ENCODE measurements at regions not wholly inside any gene's neighbourhood (a gene's known extent, or its start where the extent isn't known, plus 50 kb on each side); places are given as distances from the start of the nearest gene placed in this dataset.
A peak's percentile ranks its signal among the peaks of the same experiment; 100 is the strongest.
"Not testable (repeated sequence)": the region's sequence is repeated elsewhere in the genome, so short reads cannot be mapped to it uniquely, and the experiment has no call there.

DNA sequence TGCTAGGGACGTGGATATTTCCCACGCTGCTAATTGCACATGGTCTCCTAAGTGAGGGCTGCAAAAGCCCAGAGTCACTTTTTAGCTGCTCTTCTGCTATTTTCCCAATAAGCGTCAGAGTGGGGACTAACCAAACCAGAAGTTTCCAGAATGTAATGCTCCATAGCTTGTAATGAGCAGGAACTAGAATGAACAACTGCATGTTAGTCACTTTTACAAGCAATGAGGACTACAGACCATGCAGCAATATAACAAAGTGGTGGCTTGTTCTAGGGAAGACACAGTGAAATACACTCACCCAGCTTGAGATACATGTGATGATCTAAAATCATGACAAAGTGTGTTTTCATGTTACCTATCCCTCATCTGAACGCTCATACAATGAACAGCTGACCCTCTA is 314.1 kb upstream of the SGK1 start:
- DNase-seq, result no peak

DNA sequence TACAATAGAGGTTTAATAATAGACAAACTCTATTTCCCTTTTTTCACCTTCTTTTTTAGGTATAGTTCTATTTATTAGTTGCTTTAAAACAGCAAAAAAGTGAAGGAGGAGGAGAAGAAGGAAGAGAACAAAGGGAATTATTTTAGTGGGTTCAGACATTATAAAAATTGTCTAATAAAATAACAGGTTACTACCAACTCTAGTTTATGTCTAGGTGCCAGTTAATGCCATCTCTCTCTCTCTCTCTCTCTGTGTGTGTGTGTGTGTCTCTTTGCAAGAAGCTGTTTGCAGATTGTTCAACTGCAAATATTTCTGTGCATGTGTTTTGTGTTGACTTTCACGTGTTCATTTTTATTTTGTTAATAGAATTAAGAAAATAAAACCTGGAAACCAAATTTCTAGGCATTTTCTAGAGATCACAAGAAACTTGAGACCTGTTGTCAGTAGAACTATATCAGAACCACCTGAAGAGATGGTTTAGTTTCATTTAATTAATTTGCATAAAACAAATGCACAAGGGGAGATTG is 313.5 kb upstream of the SGK1 start:
- DNase-seq, result no peak

DNA sequence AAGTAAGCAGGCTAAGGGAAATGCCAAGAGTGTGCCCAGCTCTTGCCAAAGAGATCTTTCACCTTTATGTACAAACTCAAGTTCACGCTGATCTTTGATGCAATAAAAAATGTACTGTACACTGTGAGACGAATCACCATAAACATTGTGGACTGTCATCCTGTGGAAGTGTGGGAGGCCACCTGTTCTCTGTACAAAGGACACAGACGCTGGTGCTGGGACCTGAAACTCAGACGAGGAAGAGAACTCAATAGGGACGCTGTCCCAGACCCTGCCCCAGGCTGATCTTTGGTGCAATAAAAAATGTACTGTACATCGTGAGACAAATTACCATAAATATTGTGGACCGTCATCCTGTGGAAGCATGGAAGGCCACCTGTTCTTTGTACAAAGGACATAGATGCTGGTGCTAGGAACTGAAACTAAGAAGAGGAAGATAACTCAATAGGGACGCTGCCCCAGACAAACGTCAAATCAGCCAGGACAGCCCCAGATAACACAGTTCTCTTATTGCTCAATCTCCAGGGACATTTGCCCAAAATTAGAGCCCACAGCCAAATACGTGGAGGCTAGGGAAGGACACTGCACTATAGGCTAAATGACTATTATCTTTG is 312.7 kb upstream of the SGK1 start:
- DNase-seq, result no peak

DNA sequence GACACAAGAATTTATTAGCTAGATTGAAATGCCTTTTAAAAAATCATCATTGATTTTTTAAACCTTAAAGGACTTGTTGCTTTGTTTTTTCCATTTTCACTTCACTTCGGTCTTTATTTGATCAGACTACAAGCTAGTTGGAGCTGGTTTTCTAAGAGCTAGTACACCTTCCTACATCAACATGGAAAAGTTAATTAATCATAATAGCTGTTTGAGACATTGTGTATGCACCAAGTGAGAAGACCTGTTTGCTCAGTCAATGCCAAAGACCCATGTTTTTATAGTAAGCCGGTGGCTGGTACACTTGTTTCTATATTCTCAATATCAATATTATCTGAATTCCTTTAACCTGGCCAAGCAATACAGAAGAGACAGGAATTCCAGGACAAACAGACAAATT is 310.2 kb upstream of the SGK1 start:
- no peak for DNase-seq

DNA sequence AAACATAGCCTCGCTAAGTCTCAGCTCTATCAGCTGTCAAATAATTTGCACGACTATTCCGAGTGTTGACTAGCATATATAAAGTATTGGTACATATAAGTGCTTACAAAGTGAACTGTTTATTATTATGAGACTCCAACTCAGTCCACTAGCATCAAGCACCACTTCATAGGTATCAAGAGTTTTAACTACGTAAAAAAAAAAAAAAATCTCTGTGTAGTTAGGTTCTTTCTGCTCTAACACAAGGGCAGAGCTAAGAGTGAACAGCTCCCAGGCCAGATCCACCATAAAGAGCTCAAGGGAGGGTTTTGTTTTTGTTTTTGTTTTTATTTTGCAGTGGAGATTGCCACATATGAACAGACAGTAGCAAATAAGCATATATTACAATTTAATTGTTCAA is 309.8 kb upstream of the SGK1 start:
- no peak for DNase-seq

DNA sequence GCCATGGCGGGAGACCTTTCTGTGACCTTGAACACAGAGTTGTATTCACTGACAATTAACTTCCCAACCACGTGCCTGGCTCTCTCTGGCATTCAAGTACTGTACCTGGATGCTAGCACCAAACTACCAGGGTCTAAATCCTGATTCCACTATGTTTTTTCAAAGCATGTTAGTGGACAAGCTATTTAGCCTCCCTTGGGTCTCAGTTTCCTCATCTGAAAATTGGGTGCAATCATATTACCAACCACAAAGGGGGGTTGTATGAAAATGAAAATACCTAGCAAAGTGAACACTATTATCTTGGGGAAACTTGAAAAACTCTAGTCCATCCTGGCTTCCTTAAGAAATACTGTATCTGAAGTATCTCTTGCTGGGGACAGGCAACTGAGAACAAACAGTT is 308.7 kb upstream of the SGK1 start:
- DNase-seq, result no peak

DNA sequence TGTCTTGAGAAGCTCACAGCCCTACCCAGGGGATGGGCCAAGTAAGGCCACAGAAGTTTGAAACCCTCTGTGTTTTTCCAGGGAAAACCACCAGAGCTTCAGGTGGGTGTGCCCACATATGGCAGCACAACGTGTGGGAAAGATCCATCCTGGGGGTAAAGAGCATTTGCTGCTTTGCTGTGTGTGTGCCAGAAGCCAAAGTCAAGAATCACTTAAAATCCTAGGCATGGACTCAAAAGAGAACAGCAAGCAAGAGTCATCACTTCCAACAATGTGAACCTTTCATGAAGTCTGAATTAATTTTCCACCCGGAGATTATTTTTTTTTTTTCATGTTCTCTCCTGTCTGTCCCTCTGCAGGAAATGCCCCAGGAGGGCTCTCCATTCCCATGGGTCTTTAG is 308.2 kb upstream of the SGK1 start:
- DNase-seq, result peak; percentile 73

DNA sequence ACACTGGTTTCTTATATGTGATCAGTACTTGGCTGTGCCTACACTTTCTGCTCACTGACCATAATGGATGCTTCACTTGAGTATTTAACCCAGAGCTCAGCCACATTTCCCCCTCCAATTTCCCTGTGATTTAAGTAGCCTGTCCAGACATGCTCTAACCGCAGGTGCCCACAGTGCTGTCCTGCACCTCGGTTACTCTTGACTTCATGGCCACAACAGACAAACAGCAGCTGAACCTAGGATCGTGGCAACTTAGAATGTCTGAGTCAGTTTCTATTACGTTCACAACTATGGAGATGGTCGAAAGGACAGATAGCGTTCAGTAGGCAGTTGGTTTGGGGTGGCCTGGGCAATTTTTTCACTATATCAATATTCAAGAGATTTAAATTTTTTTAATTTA is 306.9 kb upstream of the SGK1 start:
- no peak for DNase-seq

DNA sequence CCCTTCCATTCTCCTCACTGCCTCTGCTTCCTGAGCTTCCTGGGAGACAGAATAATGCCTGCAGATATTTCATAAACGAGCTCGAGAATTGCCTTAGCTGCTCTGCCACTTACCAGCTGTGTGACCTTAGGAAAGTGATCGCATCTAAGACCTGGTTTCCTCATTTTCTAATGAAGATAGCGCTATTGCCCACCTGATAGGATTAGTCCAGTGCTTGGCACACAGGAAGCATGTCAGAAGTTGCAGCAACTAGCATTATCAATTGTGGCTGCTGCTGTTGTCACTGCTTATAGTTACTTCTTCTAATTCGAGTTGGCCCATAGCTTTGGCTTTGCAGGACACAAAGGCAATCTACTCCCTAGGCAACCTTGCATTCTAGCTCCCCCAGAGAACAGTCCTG is 305.5 kb upstream of the SGK1 start:
- DNase-seq, result peak; percentile 72

DNA sequence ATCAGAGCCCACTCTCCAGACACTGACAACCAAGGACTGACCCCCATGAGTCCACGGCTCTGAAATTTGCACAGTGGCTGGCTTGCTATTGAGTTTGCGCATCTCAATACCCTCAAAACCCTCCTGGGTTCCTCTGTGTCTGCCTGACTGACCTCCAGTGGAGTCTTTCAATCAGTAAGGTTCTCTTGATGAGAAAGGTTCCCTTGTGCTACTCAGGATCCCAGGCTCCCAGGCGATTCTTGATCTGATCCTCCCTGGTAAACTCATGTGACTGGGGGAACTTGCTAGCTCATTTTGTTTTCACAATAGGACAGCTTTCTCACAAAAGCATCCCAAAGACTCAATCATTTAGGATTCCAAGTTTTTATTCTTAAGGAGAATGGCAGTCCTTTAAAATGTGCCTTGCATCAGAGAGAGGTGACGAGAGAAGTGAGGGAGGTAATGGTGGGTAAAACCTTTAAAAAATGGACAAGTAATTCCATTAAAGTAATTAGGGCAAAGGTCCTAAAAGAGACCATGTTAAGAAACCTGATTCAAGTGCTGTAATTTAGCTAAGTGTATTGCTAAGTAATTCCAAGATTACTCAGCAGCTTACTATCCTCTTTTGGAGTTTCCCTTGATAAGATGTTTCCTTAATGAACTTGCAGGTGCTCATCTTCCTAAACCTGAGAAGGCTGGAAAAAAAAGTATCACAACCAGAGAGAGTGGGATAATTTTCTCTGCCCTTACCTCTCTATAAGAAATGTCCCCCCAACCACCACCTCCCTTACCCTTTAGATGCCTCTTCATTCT is 304.7 kb upstream of the SGK1 start:
- DNase-seq, result peak; percentile 91

DNA sequence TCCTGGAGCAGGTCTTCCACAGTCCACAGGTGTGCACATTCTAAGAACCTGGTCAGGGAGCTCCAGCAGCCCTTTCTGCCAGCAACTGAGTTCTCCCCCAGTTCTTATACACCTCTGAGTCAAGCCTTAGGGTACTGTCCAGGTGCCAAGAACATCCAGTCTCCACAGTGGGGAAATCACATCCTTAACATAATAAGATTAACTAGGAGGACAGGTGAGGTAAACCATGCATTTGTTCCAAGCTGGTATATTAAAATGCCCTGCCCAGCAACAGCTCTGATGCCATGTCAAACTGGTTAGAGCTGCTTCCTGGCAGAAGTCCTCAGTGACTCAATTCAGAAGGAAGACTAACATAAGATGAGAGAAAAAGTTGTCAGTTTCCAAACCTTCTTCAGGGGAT is 303.9 kb upstream of the SGK1 start:
- DNase-seq, result peak; percentile 60

DNA sequence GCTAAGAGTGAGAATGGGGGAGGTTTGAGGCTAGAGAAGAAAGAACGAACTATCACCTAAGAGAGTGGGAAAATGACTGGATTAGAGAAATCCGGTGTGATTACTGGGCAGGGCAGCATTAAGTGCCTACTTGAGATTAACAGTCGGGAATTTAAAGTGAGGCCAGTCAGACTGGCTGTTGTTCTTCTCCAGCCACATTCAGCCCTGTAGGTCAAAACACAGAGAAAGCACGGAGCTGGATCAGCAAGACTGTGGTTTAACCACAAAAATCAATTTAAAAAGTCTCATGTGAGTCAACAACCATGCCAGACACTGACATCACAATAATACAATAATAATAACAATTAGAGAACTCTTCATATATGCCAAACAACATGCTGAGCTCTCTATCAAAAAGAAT is 301.9 kb upstream of the SGK1 start:
- peak; percentile 84 for DNase-seq

DNA sequence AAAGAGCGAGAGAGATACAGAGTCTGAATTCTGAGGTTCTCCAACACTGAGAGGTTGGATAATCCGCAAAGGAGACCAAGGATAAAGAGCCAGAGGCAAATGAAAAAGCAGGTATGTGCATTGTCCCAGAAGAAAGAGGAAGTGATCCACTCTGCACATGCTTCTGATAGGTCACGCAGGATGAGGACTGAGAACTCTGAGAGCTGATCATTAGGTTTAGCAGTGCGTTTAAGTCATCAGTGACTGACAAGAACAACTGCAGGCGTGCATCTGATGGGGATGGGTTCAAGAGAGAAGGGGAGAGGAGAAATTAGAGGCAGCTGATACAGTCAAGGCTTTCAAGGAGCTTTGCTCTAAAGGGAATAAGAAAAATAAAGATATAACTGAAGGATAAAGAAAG is 301.2 kb upstream of the SGK1 start:
- peak; percentile 17 for DNase-seq

DNA sequence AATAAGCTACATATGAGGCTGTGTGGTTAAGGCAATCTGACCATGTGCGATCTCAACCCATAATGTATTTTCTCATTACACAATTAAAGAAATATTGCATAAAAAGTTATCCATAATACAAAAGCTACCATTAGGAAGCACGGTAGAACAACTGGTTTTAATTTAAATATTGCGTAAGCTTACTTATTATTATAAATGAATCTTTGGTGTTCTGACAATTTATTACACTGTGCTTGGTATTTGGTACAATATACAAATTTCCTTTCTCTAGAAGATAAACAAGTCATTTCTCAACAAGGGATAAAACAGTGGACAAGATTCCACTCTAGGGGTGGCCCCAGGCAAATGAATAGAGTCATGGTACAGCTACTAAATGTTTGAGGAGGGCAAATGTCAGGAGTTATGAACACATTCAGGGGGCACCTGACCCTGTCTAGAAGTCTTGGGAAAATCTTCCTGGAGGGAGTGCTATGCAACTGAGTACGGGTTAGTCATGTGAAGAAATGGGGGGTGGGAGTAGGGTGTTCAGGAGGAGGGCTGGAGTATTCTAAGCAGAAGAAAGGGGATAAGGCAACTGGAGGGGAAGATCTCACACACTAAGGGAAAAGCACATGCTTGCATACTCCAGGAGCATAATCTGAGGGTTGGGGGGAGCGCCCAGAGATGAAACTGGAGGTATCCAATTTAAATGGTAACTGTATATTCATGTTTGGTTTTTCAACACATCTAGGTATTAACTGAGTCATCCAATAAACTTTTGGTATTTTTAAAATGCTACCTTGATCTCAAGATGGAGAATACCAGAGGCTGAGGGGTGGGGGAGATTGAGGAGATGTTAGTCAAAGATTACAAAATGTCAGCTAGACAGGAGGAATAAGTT is 296.9 kb upstream of the SGK1 start:
- no peak for DNase-seq

DNA sequence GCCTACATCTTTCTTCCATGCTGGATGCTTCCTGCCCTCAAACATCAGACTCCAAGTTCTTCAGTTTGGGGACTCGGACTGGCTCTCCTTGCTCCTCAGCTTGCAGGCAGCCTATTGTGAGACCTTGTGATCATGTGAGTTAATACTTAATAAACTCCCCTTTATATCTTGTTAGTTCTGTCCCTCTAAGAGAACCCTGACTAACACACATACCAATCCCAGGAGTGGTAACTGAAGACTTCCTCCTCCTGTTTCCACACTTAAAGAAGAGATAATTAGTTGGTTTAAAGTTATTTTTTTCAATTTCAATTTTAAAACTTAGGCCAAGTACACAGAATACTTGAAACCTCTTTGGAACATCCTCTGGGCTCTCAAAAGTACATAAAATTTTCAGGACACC is 294.2 kb upstream of the SGK1 start:
- DNase-seq, result not testable (repeated sequence)

DNA sequence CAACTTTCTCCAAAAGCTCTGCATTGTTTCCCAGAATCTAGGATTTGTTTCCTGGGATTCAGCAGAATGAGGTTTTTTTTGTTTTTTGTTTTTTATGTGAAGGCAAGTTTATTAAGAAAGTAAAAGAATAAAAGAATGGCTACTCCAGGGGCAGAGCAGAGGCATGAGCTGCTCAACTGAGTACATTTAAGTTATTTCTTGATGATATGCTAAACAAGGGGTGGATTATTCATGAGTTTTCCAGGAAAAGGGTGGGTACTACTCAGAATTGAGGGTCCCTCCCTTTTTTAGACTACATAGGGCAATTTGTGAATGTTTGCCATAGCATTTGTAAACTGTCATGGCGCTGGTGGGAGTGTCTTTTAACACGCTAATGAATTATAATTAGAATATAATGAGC is 292.5 kb upstream of the SGK1 start:
- DNase-seq, result no peak

DNA sequence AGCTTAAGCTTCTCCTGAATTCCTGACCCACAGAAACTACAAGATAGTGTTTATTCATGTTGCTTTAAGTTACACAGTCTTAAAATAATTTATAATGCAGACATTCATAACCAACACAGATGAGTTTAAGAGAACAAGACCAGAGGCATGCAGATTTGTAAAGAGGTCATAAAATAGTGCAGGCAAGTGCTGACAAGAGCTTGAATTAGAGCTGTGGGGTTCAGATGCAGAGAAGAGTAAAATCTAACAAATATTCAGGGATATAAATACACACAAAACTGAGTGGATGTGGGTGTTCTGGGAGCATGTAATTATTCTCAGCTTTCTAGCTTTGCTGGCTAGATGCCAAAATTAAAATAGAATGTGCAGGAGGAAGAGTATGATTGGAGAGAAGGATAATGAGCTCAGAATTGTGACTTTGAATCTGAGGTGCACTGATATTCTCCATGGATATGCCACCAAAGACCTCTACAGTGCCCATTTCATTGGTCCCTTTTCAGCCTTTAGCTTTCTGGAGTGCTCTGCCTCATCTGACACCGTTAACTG is 291.9 kb upstream of the SGK1 start:
- peak; percentile 20 for DNase-seq

DNA sequence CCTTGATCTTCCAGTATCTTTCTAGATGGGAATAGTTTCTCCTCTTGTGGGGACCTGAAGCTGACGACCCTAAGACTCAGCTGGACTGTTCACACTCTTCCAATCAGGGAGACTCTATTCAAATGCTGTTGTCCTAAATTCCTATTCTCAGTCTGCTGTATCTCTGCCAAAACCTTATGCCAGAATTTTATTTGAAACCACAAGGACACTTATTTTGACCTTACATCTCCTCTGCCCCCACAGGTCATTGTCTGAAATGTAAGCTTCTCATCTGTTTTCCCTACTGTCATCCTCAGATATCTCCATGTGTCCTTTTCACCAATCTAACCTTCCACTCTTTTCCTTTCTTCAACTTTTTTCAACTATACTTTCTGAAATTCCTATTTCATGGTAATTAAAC is 289.5 kb upstream of the SGK1 start:
- DNase-seq, result no peak

DNA sequence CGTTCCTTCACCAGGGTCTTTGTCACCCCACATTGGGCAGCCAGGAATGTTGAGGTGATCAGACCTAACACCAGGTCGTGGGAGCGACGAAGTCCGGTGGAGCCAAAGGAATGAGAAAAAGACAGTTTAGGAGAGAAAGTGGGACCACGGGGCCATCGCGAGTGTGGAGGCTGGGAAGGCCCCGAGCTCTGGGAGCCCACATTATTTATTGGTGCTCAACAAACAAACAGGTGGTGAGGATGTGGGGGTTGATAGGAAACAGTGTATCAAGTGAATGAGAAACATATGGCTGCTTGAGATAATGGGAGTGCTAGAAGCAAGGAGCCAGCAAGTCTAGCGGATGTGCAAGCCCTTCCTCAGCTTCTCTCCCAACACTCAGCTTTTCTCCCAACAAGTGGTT is 287.1 kb upstream of the SGK1 start:
- DNase-seq, result peak; percentile 31

DNA sequence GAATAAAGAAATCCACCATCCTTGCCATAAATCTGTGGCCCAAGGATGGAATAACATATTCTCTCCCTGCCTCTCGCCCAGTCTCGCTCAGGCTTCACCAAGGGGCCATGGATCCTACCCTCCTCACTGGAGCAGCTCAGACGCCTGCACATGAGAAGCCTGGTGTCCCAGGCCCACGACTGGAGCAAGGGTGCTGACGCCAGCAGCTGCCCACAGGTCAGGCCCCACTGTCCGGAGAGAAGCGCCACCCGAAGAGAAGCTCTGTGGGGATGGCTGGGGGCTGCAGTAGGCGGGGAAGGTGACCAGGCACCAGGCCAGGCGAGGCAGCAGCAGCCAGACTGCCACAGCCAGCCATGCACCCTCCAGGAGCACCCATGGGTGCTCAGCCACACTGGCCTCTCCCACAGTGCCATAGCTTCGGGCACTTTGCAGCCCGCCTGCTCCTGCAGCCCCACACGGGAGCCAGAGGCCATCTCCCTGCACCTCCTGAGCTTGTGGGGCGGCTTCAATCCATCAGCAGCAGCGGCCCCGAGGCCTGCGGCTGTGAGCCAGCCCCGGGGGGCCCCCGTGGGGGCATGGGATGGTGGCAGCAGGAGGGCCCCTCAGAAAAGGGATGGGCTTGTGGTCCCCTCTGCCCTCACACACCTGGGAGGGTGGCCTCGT is 286.2 kb upstream of the SGK1 start:
- DNase-seq, result no peak

DNA sequence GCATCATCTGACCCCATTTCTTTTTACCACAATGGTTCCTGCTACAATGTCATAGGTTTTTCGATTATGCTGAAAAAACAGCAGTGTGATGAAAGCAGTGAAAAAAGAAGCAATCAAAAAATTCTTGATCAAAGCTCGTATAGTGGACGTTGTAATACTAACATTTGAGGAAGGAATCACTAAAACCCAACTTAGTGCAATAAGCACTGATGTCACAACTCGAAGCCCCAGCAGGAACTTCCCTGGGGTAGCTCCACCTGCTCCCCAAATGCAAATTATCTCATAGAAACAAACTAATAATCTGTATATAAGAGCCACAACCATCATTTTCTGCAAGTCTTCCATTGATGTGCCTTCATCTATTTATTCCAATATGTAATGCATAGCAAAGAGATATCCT is 285.6 kb upstream of the SGK1 start:
- no peak for DNase-seq

DNA sequence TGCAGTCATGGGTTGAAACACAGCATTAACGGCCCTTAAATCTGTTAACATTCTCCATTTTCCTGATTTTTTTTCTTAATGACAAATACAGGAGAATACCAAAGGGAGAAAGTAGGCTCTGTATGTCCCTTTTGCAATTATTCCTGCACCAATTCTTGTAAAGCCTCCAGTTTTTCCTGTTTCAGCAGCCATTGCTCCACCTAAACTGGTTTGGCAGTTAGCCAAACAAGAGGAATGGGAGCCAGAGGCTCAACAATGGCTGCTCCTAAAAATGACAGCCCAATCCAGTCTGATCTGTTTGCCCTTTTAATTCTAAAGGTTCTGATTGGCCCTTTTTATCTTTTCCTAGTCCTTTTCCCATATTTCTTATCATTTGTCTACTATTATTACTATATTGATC is 284.2 kb upstream of the SGK1 start:
- no peak for DNase-seq

DNA sequence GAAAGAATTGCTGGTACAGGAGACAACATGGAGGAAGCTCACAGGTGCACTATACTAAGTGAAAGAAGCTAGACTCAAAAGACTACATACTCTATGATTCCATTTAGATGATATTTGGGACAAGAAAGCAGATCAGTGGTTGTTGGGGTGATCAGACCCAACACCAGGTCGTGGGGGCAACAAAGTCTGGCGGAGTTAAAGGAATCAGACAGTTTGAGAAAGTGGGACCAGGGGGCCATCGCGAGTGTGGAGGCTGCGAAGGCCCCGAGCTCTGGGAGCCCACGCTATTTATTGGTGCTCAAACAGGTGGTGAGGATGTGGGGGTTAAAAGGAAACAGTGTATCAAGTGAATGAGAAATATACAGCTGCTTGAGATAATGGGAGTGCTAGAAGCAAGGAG is 282.8 kb upstream of the SGK1 start:
- DNase-seq, result no peak

Data from NCI-H82 (cell line).